Activated T-helper 17 cell treated with anti-CD3 and anti-CD28 coated beads, Interleukin-2, amount 50 U/mL, for 72 hours (primary cell): ENCODE measurements at regions not wholly inside any gene's neighbourhood (a gene's known extent, or its start where the extent isn't known, plus 50 kb on each side); places are given as distances from the start of the nearest gene placed in this dataset.

ENCODE experiments used
- ATAC-seq: fragments of 150-1000 bp; cut with Tn5 transposase; replicated peaks from 2 replicates; pipeline ENCODE4 v1.10.0; 2021; ENCODE audit warnings: mild to moderate bottlenecking, moderate library complexity
- H3K27ac Mint-ChIP-seq: one replicate; pipeline ENCODE4 v1.8.0; 2022; ENCODE audit warnings: mixed read lengths
- H3K27me3 Mint-ChIP-seq: one replicate; pipeline ENCODE4 v1.8.0; 2022; ENCODE audit warnings: mixed read lengths
- H3K36me3 Mint-ChIP-seq: one replicate; pipeline ENCODE4 v1.8.0; 2022; ENCODE audit warnings: low read depth, mild to moderate bottlenecking, mixed read lengths
- H3K4me1 Mint-ChIP-seq: one replicate; pipeline ENCODE4 v1.8.0; 2022; ENCODE audit warnings: mixed read lengths
- H3K4me3 Mint-ChIP-seq: one replicate; pipeline ENCODE4 v1.8.0; 2022; ENCODE audit warnings: mild to moderate bottlenecking, mixed read lengths
- H3K9me3 Mint-ChIP-seq: one replicate; pipeline ENCODE4 v1.8.0; 2022; ENCODE audit warnings: mixed read lengths

DNA sequence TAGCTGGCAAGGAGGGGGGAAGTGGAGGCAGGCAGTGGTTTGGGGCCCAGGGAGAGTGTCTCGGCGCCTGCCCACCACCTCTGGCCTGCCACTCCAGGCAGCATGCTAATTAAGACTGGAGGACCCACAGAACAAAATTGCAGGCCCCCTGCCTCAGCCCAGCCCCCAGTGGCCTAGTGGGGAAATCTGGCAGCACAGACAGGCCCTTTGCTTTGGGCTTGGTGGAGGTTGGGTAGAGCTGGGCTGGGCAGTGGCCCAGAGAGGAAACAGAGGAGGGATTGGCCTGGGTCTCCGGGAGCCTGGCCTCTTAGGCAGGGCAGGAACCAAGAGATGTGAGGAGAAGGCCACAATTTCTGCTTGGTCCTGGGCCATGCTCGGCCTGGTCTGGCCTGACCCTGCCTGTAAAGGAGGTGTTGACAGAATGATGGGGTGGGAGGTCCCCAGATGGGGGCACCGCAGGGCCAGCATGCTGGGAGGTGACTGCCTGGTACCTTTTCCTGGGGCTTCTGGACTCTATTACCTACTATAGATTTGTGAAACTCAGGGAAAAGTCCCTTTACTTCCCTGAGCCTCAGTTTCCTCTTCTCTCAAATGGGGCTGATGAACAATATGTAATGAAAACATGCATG, 92.4 kb upstream of the PJA1 start:
- Mint-ChIP-seq H3K27me3 (peaks cover 4% of the 10 kb centered on the region), H3K9me3 (no peaks in the 10 kb centered on the region), H3K36me3 (no peaks in the 10 kb centered on the region), H3K4me3 (no peak overlapping the region), H3K4me1 (no peaks in the 10 kb centered on the region), H3K27ac (no peak overlapping the region)
- no peak for ATAC-seq

DNA sequence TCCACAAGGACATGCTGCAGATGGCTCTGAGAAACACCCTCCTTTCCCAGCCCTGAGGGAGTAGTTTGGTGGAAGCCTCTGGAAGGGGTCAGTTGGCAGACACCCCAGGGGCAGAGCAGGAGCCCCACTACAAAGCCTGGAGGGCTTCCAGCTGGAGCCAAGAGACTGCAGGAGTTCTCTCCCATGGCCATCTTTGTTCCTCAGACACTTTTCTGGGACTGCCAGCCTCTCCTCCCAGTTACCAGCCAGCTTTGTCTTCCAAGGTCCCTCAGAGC, 91.0 kb upstream of the PJA1 start:
- Mint-ChIP-seq H3K9me3 (no peaks in the 10 kb centered on the region), H3K4me1 (no peaks in the 10 kb centered on the region), H3K27me3 (peaks cover 2% of the 10 kb centered on the region), H3K4me3 (no peak overlapping the region), H3K36me3 (no peaks in the 10 kb centered on the region), H3K27ac (no peak overlapping the region)
- ATAC-seq: no peak

DNA sequence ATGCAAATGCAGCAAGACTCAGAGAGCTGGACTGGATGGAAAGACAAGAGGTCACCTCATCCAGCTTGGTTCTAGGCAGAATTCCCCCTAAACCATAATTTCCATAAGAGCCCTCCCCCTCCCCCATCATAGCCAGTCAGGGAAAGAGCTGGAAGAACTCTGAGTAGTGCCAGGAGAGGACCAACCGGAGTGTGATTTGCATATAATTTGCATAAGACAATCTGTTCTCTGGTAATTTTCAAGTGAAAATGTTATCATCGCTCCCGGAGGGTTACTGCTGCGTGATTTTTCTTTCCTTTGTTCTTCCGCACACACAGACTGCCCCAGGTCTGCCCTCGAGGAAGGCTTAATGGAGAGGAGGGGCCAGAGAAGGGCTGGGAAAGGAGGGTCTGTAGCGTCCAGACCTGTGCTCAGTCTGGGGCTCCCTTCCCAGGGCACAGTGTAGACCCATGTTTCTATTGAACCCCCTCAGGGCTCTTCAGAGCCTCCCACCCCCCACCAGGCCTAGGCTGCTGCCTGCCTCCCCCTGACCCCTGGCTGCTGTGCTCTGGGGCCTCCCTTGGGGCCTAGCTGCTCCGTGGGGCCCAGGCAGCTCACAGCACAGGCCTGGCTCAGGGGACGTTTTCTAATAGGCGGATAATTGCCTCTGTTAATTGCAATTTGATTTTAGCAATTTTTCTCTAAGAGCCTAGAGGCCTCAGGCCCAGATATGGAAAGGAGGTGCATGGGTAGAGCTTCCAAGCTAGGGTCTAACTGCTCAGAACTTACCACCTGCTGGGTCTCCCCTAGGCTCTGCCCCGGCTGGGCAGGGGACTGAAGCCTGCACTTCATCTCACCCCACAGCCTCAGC, 90.4 kb upstream of the PJA1 start:
- Mint-ChIP-seq H3K36me3 (no peaks in the 10 kb centered on the region), H3K4me3 (no peak overlapping the region), H3K9me3 (no peaks in the 10 kb centered on the region), H3K27ac (no peak overlapping the region), H3K27me3 (peaks cover 2% of the 10 kb centered on the region), H3K4me1 (no peaks in the 10 kb centered on the region)
- ATAC-seq: no peak

DNA sequence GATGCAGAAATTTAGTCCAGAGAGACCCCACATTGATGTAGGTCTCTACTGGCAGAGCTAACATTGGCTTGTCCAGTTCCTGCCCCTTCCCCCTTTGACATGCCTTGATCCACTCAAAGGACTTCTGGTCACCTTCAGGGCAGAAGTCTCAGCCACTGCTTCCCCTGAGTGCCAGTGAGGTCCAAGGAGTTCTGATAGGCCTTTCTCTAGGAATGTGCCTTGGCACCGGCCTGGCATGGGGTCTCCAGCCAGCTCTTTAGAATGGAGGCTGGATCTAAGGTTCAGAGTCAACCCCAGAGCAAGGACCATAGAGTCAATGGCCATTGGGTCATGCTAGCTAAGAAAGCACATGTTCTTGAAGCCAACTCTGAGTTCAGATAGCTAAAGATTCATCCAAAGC, 88.6 kb upstream of the PJA1 start:
- no peak overlapping the region for H3K4me3 Mint-ChIP-seq
- H3K4me1 Mint-ChIP-seq: no peaks in the 10 kb centered on the region
- ATAC-seq: no peak
- no peaks in the 10 kb centered on the region for H3K36me3 Mint-ChIP-seq
- no peaks in the 10 kb centered on the region for H3K27me3 Mint-ChIP-seq
- H3K9me3 Mint-ChIP-seq: no peaks in the 10 kb centered on the region
- H3K27ac Mint-ChIP-seq: no peak overlapping the region

DNA sequence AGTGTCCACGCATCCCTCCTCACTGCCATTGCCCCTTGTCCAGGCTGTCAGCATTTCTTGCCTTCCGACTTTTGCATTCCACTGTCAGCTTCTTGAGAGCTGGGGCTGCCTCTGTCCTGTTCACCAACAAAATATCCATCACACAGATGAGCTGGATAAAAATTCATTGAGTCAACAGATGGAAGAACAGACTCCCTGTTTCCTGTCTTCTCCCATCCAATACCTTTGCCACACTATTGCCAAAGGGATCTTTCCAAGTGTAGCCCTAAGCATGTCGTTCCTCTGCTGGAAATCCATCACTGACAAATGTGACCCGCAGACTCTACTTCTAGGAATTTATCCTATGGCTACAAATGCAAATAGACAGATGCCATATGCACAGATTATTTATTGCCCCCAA, 78.0 kb upstream of the PJA1 start:
- H3K27ac Mint-ChIP-seq: no peak overlapping the region
- H3K9me3 Mint-ChIP-seq: no peaks in the 10 kb centered on the region
- peaks cover 11% of the 10 kb centered on the region for H3K27me3 Mint-ChIP-seq
- H3K4me1 Mint-ChIP-seq: no peaks in the 10 kb centered on the region
- no peak overlapping the region for H3K4me3 Mint-ChIP-seq
- no peak for ATAC-seq
- no peaks in the 10 kb centered on the region for H3K36me3 Mint-ChIP-seq

DNA sequence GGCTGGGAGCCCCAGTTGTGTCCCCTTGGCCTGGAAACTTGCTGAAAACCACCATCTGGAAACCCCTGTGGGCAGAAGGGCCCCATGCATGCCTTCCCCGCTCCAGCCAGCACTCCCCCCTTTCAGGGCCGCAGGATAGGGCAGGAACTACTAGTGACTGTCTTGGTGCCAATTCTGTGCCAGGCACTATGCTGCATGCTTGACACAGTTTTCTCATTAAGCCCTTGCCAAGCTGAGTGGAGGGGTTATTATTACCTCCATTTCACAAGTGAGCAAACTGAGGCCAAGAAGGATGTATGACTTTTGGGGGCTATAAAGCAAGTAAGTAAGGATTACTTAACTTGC, 73.6 kb upstream of the PJA1 start:
- ATAC-seq: no peak
- Mint-ChIP-seq H3K36me3 (no peaks in the 10 kb centered on the region), H3K27ac (no peak overlapping the region), H3K4me1 (no peaks in the 10 kb centered on the region), H3K4me3 (no peak overlapping the region), H3K9me3 (no peaks in the 10 kb centered on the region), H3K27me3 (peaks cover 4% of the 10 kb centered on the region)

DNA sequence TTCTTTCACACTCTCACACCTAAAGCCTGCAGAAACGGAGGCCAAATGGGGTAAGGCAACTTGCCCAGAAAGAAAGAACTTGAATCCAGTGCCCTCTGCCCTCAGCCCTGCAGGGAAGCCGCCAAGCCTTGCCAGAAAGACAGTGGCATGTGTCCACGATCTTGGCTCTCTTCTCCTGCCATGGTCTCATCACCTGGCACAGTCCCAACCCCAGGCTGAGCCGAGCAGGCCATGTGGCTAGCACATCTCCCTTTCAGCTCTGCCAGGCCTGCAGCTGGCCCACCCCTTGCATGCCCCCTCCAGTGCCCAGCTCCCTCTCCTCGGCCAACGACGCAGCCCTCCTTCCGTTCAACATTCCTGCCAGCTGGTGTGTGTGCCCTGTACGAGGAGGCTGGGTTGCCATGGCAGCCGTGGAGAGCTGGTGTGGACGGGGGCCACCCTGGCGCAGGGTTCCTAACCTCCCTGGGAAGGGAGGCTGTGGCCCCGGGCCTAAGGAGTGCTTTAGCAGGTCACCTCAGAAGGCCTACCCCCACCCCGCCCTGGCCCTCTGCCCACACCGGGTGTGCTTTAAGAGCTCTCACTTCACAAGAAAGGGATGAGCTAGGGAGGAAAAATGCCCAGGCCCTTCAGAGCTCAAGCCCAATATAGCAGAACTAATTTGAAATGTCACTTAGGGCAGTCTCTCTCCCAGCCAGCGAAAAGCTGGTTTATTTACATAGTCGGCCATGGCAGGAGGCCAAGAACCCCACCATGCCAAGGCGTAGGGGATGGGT, 73.0 kb upstream of the PJA1 start:
- no peaks in the 10 kb centered on the region for H3K9me3 Mint-ChIP-seq
- no peaks in the 10 kb centered on the region for H3K36me3 Mint-ChIP-seq
- H3K27me3 Mint-ChIP-seq: peaks cover 4% of the 10 kb centered on the region
- H3K27ac Mint-ChIP-seq: no peak overlapping the region
- H3K4me3 Mint-ChIP-seq: no peak overlapping the region
- H3K4me1 Mint-ChIP-seq: no peaks in the 10 kb centered on the region
- no peak for ATAC-seq

DNA sequence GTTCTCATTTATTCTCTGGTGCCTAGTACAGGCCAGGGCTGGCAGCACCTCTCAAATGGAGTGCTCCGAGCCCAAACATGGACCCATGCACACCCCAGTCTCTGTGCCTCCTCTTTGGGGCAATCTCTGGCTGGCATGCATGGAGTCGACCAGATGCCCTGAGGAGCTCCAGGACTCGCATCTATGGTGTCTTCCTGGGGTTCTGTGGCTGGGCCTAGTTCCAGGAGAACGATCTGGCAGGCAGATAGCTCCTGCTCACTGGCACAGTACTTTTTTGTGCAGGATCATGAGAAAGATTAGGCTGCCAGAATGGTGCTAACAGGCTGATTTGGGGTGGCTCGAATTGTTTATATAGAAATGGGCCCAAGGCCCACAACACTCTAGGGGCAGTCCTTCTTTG, 72.0 kb upstream of the PJA1 start:
- no peak for ATAC-seq
- no peak overlapping the region for H3K27ac Mint-ChIP-seq
- no peaks in the 10 kb centered on the region for H3K36me3 Mint-ChIP-seq
- H3K27me3 Mint-ChIP-seq: no peaks in the 10 kb centered on the region
- no peaks in the 10 kb centered on the region for H3K9me3 Mint-ChIP-seq
- no peak overlapping the region for H3K4me3 Mint-ChIP-seq
- H3K4me1 Mint-ChIP-seq: no peaks in the 10 kb centered on the region

DNA sequence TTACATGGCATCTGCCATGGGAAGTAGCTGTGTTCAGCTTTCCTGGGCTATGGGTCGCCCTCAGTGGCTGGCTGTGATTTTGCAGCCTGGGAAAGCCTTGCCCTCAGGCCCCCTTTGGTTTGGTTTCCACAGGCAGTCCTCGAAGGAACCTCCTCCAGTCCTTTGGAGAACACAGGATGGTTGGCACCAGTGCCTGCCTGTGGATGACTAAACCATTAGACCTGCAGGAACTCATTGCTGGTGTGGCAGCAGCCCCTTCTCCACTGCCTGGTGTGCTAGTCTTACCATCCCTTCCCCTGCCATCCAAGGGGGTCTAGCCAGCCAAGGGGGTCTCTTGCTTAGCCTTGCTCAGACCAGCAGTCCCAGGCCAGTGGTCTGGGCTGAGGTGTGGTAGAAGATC, 71.4 kb upstream of the PJA1 start:
- Mint-ChIP-seq H3K27ac (no peak overlapping the region), H3K9me3 (no peaks in the 10 kb centered on the region), H3K36me3 (no peaks in the 10 kb centered on the region), H3K4me3 (no peak overlapping the region), H3K27me3 (no peaks in the 10 kb centered on the region), H3K4me1 (no peaks in the 10 kb centered on the region)
- ATAC-seq: no peak

DNA sequence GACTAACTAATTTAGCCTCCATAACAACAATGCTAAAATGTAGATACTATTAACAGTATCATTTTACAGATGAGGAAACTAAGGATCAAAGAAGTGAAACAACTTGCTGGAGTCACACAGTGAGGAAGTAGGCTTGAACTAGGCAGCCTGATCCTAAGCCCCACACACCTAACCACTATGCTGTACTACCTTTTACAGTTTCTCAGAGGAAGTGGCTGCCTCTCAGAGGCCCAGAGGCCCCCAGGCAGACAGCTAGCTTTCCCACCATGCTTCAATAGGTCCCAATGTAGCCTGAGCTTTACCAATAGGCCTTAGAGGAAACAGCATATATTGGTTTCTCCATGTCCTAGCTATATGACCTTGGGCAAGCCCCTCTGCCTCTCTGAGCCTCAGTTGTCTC, 69.4 kb upstream of the PJA1 start:
- Mint-ChIP-seq H3K4me3 (no peak overlapping the region), H3K36me3 (no peaks in the 10 kb centered on the region), H3K27ac (no peak overlapping the region), H3K9me3 (no peaks in the 10 kb centered on the region), H3K4me1 (no peaks in the 10 kb centered on the region), H3K27me3 (no peaks in the 10 kb centered on the region)
- ATAC-seq: no peak

DNA sequence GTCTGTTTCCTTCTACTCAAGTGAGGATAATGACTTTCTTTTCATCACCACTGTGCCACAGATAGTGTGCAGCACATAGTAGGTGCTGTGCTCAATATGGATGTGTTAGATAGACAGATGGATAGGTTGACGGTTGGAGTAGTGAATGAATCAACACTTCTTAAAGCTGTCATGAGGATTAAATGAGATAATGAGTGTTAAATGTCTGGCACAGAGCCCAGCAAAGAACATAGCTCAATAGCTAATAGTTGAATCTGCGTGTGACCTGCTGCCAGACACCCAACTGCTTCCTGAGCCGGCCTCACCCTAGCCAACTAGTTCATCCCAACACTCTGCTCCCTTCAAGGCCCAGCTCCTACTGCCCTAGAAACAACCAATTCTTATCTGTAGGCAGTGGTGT, 67.7 kb upstream of the PJA1 start:
- Mint-ChIP-seq H3K4me3 (no peak overlapping the region), H3K4me1 (no peaks in the 10 kb centered on the region), H3K36me3 (no peaks in the 10 kb centered on the region), H3K27ac (no peak overlapping the region), H3K27me3 (no peaks in the 10 kb centered on the region), H3K9me3 (no peaks in the 10 kb centered on the region)
- no peak for ATAC-seq

DNA sequence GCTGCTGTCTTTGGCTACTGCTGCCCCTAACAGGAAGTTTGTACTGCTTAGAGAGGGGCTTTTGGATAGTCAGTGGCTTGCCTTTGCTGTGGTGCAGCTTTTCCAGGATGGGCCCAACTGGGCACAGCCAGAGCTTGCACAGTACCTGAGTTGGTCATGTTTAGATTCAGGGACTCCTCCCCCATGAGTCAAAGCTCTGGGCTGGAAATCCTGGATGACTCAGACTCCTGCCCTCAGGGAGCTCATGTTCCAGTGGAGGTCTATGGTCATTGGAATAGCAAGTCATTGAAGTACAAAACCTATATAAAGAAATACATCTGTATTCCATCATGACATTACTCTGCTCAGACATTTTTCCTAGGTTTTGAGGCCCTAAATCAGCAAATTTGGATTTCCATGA, 66.7 kb upstream of the PJA1 start:
- no peaks in the 10 kb centered on the region for H3K36me3 Mint-ChIP-seq
- H3K27me3 Mint-ChIP-seq: no peaks in the 10 kb centered on the region
- no peak overlapping the region for H3K4me3 Mint-ChIP-seq
- ATAC-seq: no peak
- H3K4me1 Mint-ChIP-seq: no peaks in the 10 kb centered on the region
- no peak overlapping the region for H3K27ac Mint-ChIP-seq
- no peaks in the 10 kb centered on the region for H3K9me3 Mint-ChIP-seq

DNA sequence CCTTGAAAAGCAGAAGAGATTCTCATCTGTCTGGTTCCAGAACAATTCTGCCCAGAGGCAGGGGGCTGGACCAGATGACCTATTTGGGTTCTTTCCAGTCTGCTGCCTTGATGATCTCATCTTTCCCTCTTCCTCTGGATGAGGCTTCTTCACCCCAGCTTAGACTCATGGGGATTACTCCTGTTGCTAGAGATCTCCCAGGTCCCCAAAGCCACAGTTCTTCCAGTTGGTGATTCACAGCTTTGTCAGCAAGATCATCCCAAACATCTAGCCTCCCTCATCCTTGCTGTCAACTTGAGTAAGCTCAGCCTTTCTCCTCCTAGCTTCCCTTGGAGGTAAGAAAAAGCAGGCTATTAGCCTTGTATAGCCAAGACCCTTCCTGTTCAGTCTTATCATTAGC, 64.2 kb upstream of the PJA1 start:
- H3K4me1 Mint-ChIP-seq: no peaks in the 10 kb centered on the region
- H3K4me3 Mint-ChIP-seq: no peak overlapping the region
- no peaks in the 10 kb centered on the region for H3K36me3 Mint-ChIP-seq
- H3K27ac Mint-ChIP-seq: no peak overlapping the region
- ATAC-seq: no peak
- H3K9me3 Mint-ChIP-seq: no peaks in the 10 kb centered on the region
- no peaks in the 10 kb centered on the region for H3K27me3 Mint-ChIP-seq

DNA sequence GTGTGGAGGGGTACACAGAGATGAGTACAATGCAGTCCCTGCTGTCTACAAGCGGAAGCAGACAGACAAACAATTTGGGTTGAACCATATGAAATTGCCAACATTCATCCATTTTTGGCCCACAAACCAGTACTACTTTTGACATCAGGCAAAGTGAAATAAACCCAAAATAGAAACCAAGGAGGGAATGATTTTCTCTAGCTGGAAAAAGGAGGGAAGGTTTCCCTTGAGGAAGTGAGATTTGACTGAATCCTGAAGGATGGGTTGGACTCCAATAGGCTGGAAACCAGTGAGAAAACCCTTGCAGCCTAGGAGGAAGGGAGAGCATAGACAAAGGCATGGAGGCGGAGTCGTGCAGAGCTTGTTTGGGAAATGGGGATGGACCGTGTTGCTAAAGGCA, 63.5 kb upstream of the PJA1 start:
- Mint-ChIP-seq H3K4me3 (no peak overlapping the region), H3K9me3 (no peaks in the 10 kb centered on the region), H3K4me1 (no peaks in the 10 kb centered on the region), H3K36me3 (no peaks in the 10 kb centered on the region), H3K27me3 (no peaks in the 10 kb centered on the region), H3K27ac (no peak overlapping the region)
- ATAC-seq: no peak

DNA sequence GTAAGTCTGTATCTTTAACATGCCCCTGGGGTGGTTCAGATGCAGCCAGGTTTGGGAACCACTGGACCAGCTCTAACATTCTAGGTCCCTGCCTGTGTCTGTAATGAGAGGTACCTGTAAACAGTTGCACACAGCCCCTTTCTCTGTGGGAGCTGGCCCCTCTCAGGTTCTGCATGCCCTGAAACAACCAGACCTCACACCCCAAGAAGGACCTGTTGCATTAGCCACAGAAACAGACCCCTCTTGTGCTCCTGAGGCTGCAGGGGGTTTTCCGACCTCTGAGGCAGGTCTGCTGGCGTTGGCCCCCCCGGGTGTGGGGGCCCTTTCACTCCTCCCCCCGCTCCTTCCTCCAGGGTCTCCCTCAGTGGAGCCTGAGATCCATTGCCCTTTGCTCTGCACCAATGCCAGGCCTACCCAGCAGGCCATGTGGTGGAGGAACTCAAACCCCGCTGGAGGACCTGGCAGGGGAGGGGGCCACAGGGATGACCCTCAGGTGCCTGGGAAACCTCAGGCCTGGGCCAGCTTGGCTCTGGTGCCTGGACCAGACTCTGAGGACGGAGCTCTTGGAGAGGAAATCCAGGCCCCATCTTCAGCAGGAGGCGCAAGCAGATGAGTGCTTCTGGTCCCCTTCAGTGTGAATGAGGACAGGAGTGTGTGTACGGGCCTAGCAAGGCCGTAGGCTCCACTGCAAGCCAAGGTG, 61.4 kb upstream of the PJA1 start:
- Mint-ChIP-seq H3K4me1 (no peaks in the 10 kb centered on the region), H3K9me3 (no peaks in the 10 kb centered on the region), H3K27me3 (no peaks in the 10 kb centered on the region), H3K4me3 (no peak overlapping the region), H3K36me3 (no peaks in the 10 kb centered on the region), H3K27ac (no peak overlapping the region)
- ATAC-seq: no peak
